Kidney tubule cell (primary cell): ENCODE measurements at regions not wholly inside any gene's neighbourhood (a gene's known extent, or its start where the extent isn't known, plus 50 kb on each side); places are given as distances from the start of the nearest gene placed in this dataset.
A peak's percentile ranks its signal among the peaks of the same experiment; 100 is the strongest.
"Not testable (repeated sequence)": the region's sequence is repeated elsewhere in the genome, so short reads cannot be mapped to it uniquely, and the experiment has no call there.

Experiments
- DNase-seq: peaks from one replicate; pipeline ENCODE4 v3.0.0-alpha.2; 2018; ENCODE audit warnings: low spot score

DNA sequence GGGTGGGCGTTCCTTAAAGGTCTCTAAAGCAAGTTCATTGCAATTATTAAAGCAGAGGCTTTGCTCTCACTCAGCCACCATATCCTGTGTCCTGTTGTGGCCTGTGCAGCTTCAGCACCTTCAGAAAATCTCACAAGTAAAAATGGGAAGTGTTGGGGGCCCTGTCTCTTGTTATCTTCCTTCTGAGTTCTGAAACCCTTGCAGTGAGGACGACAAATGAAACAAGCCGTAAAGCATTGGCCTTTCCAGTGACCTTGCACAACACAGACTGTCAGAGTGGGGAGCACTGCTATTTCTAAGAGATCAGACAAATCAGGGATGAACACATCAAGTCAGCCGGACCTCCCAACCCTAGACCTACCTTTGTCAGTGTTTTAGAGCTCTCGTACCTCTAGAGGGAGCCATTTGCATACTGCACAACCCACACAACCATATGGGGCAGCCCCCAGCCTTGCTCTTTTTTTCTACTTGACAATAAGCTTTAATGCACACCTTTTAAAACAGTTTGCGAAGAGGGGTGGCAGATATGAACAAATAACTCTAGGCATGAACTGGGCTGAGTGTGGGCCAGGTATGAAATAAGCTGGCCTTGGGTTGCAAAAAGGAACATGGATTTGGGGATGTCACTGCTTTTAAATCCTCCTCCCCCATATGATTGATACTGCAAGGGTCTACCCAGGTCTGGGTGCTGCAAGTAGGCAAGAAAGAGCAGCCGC is 89.8 kb downstream of the KATNIP start:
- DNase-seq, result peak; percentile 45

DNA sequence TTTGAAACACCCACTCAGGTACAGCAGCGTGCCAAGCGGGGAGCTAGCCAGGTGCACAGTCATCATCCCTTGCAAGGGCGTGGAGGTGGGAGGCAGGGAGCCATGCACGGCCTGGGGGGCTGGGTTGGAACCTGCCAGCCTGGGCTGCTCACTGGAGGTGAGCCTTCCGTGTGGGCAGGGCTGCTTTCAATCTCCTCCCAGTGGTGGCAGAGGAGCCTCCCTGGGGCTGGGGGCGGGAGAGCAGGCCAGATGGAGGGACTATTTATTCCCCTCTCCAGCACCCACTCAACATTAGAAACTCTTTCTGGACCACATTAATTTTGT is 90.3 kb downstream of the KATNIP start:
- DNase-seq, result no peak

DNA sequence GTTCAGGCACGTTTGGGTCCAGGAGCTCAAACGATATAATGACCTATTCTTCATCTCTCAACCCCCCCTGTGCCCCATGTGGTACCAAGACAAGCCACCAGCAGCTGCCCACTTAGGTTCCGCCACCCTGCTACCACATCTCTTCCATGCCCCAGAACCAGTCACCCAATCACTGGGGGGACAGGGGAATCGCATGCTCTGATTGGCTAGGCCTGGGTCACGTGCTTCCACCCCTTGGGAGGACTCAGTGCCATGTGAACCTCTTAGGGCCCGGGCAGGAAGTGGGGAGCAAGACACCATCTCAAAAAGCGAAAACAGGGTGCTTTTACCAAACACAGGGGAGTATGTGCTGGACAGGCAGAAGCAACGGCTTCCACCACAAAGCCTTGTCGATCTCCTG is 91.3 kb downstream of the KATNIP start:
- no peak for DNase-seq

DNA sequence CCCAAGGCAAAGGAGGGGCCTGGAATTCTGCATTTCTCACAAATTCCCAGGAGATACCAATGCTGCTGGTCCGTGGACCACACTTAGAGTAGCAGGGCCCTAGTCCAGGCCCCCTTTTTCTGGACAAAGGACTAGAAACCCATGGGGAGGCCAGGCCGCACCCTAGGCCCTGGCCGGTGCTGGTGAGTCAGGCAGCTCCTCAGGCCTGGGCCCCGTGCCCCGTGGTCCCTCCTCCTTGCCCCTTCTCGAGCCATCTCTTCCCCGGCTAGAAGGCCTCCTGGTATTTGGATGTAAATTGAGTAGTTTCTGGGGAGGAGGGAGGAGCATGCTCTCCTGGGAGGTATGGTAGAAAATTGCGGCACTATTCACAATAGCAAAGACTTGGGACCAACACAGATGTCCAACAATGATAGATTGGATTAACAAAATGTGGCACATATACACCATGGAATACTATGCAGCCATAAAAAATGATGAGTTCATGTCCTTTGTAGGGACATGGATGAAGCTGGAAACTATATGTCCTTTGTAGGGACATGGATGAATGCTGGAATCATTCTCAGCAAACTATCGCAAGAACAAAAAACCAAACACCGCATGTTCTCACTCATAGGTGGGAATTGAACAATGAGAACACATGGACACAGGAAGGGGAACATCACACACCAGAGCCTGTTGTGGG is 91.9 kb downstream of the KATNIP start:
- DNase-seq, result not testable (repeated sequence)

DNA sequence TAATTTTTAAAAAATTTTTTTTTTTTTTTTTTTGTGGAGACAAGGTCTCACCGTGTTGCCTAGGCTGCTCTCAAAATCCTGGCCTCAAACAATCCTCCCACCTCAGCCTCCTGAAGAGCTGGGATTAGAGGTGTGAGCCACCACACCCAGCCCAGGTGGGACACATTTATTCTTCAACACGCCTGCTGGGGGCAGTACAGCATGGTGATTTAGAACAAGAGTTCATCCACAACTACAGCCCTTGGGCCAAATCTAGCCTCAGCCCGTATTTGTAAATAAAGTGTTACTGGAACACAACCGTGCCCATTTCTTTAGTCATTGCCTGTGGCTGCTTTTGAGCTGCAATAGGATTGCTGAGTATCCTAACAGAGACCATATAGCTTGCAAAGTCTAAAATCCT is 92.8 kb downstream of the KATNIP start:
- DNase-seq, result peak; percentile 15

DNA sequence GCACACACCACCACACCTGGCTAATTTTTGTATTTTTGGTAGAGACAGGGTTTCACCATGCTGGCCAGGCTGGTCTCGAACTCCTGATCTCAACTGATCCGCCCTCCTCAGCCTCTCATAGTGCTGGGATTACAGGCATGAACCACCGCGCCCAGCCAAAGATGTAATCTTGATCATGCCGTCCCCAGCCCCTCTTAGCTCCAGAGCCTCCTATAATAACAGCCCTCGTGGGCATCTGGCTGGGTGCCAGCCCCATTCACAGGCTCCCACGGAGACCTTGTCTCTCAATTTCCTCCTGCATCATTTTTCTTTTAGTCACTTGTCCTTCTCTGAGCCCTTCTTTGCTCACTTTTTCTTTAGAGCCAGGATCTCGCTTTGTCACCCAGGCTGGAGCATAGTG is 94.2 kb downstream of the KATNIP start:
- no peak for DNase-seq

DNA sequence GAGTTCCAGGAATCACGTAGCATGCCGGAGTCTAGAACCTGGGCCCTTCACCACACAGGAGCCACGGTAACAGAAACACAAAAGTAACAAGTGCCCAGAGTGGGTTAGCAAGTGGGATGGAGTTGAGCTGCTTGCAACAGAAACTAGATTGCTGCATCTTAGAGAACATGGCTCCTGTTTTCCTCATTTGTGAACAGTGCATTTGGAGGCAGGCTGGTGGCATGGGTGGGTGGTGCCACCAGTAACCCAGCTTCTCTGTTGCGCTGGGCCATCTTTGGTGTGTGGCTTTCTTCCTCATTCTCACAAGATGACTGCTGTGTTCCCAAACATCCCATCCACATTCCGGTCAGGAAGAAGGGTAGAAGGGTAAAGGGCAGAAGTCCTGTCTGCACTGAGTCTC is 95.5 kb downstream of the KATNIP start:
- peak; percentile 22 for DNase-seq

DNA sequence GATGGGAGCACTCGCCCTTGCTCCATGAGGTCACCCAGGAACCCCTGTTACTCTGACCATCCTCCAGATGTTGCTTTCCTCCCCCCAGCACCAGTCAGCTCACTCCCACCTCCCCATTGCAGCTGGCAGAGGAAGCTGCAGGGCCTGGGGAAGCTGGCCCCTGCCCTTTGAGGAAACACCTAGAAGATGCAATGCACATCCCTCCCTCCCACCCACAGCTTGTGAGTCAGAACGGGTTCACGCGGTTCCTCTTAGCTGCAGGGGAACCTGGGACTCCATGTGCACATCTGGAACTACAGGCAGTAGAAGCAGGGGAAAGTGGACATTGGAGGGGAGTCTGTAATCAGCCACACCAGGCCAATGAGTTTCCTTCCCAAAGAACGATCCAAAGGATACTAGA is 96.9 kb downstream of the KATNIP start:
- no peak for DNase-seq

DNA sequence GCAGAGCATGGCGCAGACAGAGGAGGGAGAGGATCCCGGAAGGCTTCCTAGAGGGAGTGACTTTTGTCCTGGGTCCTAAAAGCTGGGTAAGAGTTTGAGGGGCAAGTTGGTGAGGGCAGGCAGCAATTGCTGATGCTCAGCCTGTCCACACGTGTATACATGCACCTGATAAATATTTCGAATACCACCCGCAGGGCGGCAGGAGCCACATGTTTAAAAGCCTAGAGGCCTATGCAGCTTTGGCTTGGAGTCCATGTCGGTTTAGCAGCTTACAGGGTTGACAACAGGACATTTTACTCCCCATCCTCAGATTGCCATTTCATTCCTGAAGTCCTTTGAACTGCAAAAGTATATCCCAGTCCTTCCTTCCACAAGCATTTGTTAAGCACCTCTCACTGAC is 99.1 kb downstream of the KATNIP start:
- no peak for DNase-seq

DNA sequence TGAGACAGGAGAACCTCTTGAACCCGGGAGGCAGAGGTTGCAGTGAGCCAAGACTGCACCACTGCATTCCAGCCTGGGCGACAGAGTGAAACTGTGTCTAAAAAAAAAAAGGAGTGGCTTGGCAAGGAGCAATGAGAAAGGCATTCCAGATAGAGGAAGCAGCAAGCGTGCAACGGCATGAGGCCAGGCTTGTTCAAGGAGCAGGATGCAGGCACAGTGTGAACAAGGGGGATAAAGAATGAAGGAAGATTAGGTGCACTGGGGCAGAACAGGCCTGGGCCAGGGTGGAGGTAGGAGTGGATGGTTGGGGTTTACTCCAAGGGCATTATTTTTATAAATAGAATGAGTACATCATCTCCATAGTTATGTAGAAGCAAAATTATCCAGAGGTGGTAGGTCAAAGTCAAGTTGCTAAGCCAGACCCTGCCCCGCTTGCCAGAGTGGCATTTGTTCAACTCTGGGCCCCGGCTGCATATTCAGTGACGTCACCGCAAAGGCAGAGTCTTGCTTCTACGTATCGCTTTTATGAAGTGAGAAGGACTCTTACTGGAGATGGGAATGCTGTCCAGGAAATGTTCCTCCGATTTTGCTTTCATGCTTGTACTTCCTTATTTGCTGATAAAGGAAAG is 100.2 kb downstream of the KATNIP start:
- peak; percentile 55 for DNase-seq

DNA sequence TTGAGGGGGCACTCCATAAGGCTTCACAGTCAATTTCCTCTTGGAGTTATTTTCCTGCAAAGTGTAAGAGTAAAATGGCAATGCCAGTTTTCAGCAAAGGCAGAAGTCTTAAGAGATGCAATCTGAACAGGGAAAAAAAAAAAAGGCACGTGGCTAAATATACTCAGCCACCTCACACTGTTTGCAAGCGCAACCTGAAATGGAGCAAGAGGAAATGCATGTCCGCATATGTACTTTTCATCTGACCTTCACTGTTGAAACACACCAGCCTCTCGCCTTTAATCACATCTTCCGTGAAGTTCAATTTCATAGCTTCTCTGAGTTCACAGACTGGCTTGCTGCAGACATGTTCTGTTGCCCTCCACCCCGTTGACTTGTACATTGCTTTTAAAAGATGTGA is 101.4 kb downstream of the KATNIP start:
- no peak for DNase-seq

DNA sequence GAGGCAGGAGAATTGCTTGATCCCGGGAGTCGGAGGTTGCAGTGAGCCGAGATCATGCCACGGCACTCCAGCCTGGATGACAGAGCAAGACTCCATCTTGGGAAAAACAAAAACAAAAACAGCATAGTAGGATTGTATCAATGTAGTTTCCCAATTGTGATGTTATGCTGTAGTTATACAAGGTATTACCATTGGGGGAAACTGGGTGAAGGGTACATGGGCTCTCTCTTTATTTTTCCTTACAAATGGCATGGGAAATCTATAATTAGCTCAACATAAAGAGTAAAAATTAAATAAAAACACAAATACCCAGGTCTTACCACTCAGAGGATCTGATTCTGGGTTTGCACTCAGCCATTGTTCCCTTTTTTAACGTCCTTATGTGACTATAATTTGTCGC is 107.9 kb downstream of the KATNIP start:
- no peak for DNase-seq

DNA sequence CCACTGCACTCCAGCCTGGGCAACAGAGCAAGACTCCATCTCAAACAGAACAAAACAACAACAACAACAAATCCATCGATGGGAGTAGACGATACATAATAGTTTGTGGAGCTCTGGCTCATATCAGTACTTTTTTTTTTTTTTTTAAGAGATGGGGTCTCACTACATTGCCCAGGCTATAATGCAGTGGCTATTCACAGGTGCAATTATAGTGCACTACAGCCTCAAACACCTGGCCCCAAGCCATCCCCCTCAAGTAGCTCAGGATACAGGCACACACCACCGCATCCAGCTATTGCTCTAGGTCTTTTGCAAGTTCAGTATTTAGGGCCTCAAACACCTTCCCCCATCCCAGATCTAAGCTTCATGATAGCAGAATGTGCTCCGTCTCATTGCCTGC is 110.6 kb downstream of the KATNIP start:
- DNase-seq, result no peak

DNA sequence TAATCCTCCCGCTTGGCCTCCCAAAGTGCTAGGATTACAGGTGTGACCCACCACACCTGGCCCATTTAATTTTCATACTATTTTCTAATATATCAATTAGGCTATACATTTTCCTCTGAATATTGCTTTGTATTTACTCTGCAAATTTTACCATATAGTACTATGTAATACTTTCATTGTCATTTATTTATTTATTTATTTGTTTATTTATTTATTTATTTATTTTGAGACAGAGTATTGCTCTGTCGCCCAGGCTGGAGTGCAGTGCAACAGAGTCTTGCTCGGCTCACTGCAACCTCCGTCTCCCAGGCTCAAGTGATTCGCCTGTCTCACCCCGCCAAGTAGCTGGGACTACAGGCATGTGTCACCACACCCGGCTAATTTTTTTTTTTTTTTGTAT is 113.3 kb downstream of the KATNIP start:
- DNase-seq, result not testable (repeated sequence)

DNA sequence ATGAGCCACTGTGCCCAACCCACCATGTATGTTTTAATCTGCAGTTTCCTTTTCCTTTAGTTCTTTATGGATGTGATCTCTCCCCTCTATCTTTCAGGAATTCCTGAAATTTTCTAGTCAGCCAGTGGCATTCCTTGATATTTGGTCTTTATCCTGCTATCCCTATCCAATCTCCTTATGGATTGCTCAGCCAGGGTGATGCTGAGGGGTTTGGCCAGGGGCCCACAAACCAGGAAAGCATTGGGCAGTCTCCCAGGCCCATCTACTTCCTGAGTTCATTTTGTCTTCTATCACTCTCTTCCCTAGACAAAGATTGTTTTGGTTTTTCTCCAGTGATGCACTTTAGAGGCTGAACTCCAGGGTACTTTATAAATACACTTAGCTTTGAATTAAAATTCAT is 115.9 kb downstream of the KATNIP start:
- no peak for DNase-seq

DNA sequence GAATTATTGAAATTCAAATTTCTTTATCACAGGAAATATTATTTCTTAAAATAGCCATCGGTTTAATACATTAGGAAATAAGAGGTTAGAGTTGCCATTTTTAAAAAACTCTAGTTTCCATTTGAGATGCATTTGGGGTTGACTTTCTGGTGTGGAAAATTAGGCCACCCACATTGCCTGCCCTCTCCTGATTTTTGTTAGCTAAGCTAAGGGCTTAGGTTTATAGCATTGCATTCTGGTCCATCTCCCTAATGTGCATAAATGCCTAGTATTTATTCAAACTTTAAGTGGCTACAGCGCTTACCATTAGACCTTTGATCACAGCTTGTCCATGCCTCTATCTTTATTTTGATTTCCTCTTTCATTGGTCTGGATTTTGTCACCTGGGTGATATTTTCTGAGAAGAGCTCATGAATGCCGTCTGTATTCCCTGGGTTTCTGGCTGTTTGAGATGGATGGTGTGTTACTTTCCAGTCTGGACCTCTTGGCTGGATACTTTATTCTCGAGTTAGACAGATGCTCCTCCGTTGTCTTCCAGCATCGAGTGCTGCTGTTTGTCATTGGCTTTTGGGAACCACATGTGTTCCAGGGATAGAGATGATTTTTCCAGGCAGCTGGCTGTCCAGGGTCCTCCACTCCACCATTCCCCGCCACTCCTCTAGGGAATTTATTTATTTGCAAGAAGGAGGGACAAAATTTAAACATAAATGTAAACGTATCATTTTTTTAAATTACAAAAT is 120.3 kb downstream of the KATNIP start:
- DNase-seq, result no peak

DNA sequence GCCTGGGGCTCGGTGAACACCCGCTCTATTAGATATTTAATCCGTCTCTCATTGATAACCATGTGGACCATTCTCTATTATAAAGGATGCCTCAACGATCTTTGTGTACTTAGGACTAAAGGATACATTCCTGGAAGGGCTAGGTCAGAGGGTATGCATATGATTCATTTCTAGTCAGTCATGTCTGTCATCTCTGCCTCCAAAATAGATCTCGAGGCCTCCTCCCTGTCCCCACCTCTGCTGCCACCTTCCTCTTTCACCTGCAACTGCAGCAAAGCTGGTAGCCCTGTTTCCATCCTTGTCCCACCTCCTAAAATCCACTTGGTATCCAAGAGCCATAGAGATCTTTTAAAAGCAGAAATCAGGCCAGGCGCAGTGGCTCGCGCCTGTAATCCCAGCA is 121.5 kb downstream of the KATNIP start:
- peak; percentile 79 for DNase-seq

DNA sequence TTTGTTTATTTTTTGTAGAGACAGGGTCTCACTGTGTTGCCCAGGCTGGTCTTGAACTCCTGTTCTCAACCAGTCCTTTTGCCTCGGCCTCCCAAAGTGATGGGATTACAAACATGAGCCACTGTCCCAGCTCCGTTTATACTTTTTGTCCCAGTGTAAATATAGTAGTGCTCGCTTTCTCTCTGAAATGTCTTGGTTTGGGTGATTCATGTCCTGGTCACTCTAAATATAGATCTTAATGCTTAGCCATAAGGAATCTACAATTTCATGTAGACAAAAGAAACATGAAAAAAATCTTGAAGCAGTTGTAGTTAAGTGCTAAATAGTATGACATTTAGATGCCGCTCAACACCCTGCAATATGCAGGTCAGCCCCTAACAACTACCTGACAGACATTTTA is 126.9 kb downstream of the KATNIP start:
- DNase-seq, result peak; percentile 57

DNA sequence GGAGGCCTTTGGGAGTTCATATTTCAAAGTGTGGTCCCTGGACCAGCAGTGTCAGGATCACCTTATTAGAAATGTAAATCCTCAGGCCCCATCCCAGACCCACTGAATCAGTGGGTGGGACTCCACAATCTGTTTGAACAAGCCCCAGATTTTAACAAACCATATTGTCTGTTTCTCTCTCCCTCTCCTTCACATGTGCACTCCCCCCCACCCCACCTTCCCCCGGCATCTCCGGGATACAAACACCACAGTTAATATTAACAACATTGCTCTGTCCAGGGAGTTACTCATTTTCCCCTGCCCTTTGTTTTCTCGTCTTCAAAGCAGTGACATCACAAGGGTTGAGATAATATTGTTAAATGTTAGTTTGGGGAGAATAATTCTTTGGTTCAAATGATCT is 127.3 kb downstream of the KATNIP start:
- peak; percentile 75 for DNase-seq

DNA sequence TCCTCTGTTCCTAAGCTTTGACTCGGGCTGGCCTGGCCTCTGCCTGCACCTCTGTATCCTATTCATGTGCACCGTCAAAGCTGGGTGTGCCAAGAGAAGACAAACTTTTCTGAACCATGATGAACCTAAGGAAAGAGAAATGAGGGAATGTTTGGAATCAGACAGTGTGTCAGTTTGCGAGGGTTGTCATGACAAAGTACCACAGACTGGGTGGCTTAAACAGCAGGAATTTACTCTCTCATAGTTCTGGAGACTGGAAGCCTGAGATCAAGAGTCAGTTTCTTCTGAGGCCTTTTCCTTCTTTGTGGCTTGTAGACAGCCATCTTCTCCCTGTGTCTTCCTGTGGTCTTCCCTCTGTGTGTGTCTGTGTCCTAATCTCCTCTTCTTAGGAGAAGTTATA is 129.0 kb downstream of the KATNIP start:
- peak; percentile 47 for DNase-seq

DNA sequence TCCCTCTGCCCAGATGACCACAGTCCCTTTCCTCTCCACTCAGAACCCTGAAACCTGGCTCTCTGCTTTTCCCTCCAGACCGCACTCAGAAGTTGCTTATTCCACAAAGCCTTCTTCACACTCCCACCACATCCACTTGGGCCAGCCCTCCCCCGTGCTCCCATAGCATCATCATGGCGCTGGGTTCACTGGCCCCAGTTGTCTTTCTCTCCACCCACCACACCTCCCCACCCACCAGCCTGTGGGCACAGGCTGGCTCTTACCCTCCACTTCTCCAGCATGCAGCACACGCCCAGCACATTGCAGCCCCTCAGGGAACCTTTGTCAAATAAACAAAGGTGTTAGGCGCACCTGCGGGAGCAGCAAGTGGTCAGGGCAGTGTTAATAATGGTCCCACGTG is 130.0 kb downstream of the KATNIP start:
- no peak for DNase-seq

DNA sequence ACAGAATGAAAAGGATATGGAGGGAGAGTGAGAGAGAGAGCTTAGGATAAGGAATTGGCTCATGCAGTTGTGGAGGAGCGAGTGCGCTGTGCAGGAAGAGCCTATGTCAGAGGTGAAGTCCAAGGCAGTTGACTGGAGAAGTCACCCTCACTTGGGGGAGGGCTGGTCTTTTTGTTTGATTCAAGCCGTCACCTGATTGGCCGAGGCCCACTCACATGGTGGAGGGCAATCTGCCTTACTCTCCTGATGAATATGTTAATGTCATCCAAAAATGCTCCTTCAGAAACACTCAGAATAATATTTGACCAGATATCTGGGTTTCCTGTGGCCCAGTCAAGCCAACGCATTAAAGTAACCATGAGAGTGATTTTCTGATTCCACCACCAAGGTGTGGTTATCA is 131.7 kb downstream of the KATNIP start:
- DNase-seq, result no peak

DNA sequence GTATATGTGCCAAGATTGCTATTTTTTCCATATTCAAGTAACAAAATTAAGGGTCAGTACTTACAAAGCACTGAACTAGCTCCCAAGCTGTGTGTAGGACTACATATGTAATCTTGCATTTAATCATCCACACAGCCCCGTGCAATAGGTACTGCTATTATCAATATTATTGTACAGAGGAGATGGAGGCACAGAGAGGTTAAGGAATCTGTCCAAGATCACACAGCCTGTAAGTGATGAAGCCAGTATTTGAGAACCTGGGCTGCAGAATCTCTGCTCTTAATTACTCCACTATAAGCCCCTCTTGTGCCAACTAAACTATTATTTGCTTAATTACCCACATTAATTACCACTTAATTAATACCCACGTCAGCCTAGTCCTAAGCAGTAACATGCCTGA is 134.1 kb downstream of the KATNIP start:
- DNase-seq, result no peak
